ENCODE measurements at regions not wholly inside any gene's neighbourhood (a gene's known extent, or its start where the extent isn't known, plus 50 kb on each side); places are given as distances from the start of the nearest gene placed in this dataset.

GRCh38 chr14:45868377-45868776 lies 615.4 kb upstream of the MIS18BP1 start:
- TF ChIP-seq CTCF (IDR thresholded peaks at IDR 0.05), result no peak
- no peak for TF ChIP-seq POLR2A (IDR thresholded peaks at IDR 0.05)
